A673 (cell line): ENCODE measurements at regions not wholly inside any gene's neighbourhood (a gene's known extent, or its start where the extent isn't known, plus 50 kb on each side); places are given as distances from the start of the nearest gene placed in this dataset.

Experiments used
- EZH2 ChIP-seq: fragments of 200-600 bp; sonication (generic); IDR thresholded peaks from 2 replicates; pipeline ENCODE4 v1.6.1; 2017; ENCODE audit warnings: borderline replicate concordance, low read depth, mild to moderate bottlenecking, mixed read lengths, antibody characterized with exemption, low read length; ENCODE audit not compliant: poor library complexity, severe bottlenecking
- TF ChIP-seq, protein P1 (sequence below): fragments of 300-800, 200-600 bp; sonication (generic); conservative IDR thresholded peaks from 2 replicates; pipeline ENCODE4 v1.5.1; 2017; ENCODE audit warnings: low read depth, mild to moderate bottlenecking, antibody characterized with exemption, low read length, moderate library complexity, mixed read lengths

DNA sequence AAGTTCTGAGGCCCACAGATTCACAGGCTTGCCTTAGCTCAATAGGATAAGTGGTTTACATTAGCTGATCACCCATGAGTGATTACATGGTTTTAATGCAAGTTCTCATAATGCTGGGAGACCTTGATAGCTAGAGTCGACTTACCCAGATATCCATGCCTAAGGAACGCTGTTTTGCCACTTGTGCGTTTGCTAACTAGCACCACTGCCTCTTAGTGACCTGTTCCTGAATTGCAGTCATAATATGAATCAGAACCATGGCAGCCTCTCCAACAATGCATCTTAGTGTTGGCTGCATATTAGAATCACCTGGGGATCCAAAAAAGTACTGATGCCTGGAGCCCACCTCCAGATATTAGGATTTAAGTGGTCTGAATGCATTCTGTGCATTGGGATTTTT, 251.1 kb upstream of the CDH5 start:
- TF ChIP-seq, protein P1, sequence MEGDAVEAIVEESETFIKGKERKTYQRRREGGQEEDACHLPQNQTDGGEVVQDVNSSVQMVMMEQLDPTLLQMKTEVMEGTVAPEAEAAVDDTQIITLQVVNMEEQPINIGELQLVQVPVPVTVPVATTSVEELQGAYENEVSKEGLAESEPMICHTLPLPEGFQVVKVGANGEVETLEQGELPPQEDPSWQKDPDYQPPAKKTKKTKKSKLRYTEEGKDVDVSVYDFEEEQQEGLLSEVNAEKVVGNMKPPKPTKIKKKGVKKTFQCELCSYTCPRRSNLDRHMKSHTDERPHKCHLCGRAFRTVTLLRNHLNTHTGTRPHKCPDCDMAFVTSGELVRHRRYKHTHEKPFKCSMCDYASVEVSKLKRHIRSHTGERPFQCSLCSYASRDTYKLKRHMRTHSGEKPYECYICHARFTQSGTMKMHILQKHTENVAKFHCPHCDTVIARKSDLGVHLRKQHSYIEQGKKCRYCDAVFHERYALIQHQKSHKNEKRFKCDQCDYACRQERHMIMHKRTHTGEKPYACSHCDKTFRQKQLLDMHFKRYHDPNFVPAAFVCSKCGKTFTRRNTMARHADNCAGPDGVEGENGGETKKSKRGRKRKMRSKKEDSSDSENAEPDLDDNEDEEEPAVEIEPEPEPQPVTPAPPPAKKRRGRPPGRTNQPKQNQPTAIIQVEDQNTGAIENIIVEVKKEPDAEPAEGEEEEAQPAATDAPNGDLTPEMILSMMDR = 0 out of 2 replicates have a peak, but pooled peaks have one; percentile 30
- TF ChIP-seq EZH2 = no peak
